GM12864 (cell line): ENCODE measurements at regions not wholly inside any gene's neighbourhood (a gene's known extent, or its start where the extent isn't known, plus 50 kb on each side); places are given as distances from the start of the nearest gene placed in this dataset.

Source experiments
- DNase-seq: peaks from one replicate; pipeline ENCODE4 v3.0.0-alpha.2; 2011; ENCODE audit warnings: low read depth
- H3K4me3 ChIP-seq: 2 replicates; pipeline ENCODE4 v1.5.1; 2011; ENCODE audit warnings: mild to moderate bottlenecking, low read depth, low read length, control low read depth
- TF ChIP-seq, protein P1 (sequence below): IDR thresholded peaks from 2 replicates; pipeline ENCODE4 v1.5.1; 2011; ENCODE audit warnings: low read depth, mild to moderate bottlenecking, moderate library complexity, low read length, control low read depth, inconsistent platforms; ENCODE audit errors: missing control alignments

DNA sequence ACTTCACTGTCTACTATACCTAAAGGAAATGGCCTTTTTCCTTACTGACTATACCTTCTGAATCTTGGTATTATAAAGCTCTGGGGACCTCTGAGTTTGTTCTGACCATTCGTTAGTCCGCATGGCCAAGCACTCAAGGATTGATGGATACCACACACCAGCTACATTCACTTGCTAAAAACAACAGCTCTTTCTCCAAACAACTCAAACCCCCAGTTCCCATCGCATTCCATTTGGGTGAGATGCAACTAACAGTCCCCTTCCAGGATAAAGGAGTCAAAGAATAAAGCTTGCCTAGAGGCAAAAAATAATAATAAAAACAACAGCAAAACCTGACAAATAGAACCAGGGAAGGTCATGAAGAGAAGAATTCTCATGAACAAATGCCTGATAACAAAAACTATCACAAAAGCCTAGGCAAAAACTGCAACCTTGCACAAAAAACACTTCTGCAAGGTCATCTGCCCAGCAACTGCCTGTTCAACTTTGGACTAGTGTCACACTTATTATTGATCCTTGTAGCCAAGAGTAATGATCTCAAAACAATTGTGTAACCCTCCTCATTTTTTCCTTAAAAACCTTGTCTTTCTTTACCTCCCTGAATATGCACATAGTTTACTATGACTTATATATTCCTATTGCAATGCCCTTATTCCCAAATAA, 139.0 kb upstream of the GUCY1A2 start:
- TF ChIP-seq, protein P1, sequence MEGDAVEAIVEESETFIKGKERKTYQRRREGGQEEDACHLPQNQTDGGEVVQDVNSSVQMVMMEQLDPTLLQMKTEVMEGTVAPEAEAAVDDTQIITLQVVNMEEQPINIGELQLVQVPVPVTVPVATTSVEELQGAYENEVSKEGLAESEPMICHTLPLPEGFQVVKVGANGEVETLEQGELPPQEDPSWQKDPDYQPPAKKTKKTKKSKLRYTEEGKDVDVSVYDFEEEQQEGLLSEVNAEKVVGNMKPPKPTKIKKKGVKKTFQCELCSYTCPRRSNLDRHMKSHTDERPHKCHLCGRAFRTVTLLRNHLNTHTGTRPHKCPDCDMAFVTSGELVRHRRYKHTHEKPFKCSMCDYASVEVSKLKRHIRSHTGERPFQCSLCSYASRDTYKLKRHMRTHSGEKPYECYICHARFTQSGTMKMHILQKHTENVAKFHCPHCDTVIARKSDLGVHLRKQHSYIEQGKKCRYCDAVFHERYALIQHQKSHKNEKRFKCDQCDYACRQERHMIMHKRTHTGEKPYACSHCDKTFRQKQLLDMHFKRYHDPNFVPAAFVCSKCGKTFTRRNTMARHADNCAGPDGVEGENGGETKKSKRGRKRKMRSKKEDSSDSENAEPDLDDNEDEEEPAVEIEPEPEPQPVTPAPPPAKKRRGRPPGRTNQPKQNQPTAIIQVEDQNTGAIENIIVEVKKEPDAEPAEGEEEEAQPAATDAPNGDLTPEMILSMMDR = no peak
- no peak overlapping the region for H3K4me3 ChIP-seq
- DNase-seq = no peak

DNA sequence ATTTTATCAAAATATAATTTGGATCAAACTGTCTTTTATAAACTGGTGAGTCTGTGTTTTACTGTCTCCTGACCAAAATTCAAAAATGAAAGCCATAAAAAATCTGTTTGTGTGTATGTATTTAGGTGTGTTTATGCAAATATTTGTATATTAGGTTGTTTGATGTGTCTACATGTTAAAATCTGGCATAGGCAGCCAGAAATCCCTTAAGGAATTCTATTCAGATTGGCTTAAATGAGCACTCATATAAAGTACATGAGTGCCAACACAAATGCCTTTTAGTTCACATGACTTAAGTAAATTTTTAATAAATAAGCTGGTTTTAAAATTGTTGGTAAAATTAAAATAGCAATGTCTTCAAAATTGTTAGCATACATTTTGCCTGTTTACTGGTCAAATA, 133.3 kb upstream of the GUCY1A2 start:
- H3K4me3 ChIP-seq = no peak overlapping the region
- no peak for DNase-seq
- TF ChIP-seq, protein P1 = no peak

DNA sequence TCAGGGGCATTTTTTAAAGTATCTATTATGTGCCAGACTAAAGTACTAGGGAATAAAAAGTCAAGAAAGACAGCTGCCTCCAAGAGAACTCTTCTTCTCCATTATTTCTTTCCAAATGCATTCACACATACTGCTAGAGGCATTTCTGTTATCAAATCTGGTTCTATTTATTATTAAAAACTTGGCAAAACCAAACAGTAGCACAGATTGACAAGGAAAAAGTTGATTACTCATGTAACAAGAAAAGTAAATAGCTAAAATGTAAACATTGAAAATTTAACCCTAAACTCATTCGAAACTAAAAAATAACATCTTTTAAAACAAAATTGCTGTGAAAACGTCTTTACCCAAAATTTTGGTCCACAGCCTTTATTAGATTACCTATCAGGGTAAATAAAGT, 132.9 kb upstream of the GUCY1A2 start:
- no peak for DNase-seq
- TF ChIP-seq, protein P1 = no peak
- no peak overlapping the region for H3K4me3 ChIP-seq

DNA sequence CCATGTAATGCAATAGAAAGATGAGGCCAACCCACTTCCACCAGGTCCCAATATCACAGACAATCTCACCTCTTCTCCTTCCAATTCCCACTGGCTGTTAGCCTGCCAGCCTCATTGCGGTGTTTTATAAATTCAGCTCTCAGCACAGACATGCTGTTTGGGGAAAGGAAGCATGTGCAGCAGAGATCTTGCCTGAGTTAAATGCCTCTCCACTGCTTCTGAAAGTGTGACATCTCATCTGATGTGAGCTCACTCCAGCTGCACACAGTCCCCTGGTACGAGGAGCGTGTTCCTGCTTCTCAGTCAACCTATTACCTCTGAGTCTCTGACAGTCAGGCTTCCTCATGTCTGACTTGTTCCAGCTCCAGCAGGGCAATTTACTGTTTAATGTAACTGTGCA, 122.7 kb upstream of the GUCY1A2 start:
- TF ChIP-seq, protein P1 = no peak
- H3K4me3 ChIP-seq = no peak overlapping the region
- no peak for DNase-seq

DNA sequence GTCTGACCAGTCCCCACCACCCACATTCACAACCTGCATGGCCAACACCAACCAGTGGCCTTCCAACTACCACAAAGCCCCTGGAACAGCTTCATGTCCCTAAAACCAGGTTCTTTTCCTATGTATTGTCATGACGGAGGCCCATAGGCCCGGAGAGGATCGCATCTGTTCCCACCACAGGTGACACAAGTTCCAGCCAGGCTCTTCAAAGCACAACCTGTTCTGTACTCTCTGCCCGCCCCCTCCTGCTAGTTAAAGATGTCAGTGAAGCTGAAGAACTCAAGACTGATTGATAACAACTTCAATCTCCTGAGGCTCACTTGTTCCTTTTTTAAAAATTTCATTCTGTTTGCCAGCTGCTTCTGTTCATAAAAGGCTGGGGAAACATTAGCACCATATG, 121.1 kb upstream of the GUCY1A2 start:
- no peak overlapping the region for H3K4me3 ChIP-seq
- no peak for DNase-seq
- TF ChIP-seq, protein P1 = no peak

DNA sequence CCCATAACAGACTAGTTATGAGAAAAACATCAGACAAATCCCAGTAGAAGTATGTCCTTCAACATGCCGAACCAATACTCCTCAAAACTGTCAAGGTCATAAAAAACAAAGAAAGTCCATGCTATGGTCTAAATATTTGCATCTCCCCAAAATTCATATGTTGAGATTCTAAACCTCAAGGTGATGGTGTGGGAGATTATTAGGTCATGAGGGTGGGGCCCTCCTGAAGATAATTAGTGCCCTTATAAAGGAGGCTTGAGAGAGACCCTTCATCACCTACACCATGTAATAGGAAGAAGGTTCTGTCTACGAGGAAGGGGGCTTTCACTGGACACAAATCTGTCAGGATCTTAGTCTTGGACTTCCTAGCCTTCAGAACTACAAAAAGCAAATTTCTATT, 118.6 kb upstream of the GUCY1A2 start:
- H3K4me3 ChIP-seq = no peak overlapping the region
- DNase-seq = no peak
- TF ChIP-seq, protein P1 = no peak

DNA sequence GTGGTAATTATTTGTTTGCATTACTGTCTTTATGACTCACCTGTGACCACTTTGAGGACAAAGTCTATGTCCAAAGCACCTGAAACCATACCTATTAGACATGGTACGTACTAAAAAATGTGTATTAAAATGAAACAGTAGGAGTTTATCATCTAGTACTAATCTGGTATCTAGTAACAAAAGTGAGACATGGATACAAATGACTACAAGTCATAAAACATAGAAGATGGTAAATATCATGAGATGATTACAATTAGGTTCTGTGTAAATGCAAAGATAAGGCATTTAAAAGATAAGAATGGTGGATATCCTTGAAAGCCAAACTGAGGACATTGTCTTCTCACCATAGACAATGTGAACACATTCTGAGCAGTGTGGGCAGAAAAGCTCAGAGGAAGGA, 113.5 kb upstream of the GUCY1A2 start:
- TF ChIP-seq, protein P1 = no peak
- DNase-seq = no peak
- no peak overlapping the region for H3K4me3 ChIP-seq
